ENCODE measurements at regions not wholly inside any gene's neighbourhood (a gene's known extent, or its start where the extent isn't known, plus 50 kb on each side); places are given as distances from the start of the nearest gene placed in this dataset.

DNA sequence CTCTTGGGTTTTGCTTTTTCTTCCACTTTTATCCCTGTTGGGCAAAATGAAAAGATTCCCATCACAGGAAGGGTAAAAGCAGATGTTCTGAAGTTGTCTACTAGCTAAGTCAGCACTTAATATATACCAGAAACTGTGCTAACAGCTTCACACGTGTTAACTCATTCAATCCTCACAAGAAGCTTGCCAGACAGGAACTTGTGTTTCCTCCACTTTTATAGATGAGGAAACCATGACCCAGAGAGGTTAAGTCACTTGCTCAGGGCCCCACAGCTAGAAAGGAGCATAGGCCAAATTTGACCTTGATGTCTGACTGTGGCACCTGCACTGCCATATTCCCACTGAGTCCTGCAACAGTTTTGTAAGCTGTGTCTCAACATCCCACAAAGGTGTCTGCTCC, 76.8 kb upstream of the EPC2 start:
- in situ Hi-C loops (cut with HindIII; ENCODE audit: low pct_unique_long_range_greater_than_20kb, low sequenced_read_pairs): no loop called here

DNA sequence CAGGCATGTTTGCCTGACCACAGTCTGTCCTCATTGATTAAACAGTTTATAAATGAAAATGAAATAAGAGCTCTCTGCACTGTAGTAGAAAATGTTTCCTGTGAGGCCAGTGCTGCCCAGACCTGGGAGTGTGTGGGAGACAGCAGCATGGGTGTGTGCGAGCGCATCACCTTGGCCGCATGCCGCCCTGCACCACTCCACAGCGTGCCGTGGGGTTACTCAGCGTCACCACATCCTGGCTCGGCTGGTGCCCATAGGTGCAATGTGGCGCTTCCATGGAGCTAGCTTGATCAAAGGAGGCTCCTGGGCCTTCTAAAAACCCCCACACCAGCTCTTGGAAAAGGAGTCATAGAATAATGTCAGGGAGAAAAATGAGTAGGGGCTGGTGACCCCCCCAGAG, 76.0 kb upstream of the EPC2 start:
- in situ Hi-C loops (cut with HindIII; ENCODE audit: low pct_unique_long_range_greater_than_20kb, low sequenced_read_pairs): no loop called here
- no peak for DNase-seq (ENCODE audit: low read depth)

More for the DNA sequence above, 76.8 kb upstream of the EPC2 start:
- DNase-seq (ENCODE audit: low read depth): no peak

DNA sequence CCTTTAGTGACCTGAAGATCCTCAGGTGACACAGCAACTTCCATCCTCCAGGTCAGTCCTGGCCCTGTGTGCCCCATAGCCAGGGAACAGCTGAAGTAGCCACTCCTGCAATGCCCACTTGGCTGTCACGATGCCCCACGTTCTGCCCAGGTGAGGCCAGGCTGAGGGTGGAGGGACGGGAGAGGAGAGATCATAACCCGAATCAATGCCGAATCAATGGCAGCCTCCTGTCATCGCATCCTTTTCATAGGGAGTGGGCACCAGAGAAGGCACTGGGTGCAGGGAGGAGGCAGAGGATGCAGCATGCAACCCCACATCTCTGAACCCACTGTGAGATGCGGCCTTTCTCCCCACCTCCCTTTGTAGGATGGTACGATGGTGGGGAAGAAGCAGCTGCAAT, 75.3 kb upstream of the EPC2 start:
- no peak for DNase-seq (ENCODE audit: low read depth)
- in situ Hi-C loops (cut with HindIII; ENCODE audit: low pct_unique_long_range_greater_than_20kb, low sequenced_read_pairs): no loop called here

DNA sequence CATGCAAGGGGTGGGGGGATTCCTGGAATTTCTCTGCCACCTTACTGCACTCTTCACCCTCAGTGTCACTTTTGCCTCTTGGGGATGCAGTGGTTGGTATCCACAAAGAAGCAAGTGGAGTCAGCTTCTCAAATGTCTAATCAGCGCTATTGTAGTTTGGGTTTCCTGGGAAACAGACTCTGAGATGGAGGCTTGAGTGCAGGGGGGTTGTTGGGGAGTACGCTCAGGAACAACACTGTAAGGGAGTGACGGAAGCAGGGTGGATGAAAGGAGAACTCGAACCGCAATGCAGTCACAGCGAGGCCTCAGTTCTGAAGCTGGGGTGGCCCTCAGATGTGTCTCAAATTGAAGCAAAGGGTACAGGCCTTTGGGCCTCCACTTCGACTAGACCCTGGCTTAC, 73.6 kb upstream of the EPC2 start:
- in situ Hi-C loops (cut with HindIII; ENCODE audit: low pct_unique_long_range_greater_than_20kb, low sequenced_read_pairs): no loop called here
- no peak for DNase-seq (ENCODE audit: low read depth)

DNA sequence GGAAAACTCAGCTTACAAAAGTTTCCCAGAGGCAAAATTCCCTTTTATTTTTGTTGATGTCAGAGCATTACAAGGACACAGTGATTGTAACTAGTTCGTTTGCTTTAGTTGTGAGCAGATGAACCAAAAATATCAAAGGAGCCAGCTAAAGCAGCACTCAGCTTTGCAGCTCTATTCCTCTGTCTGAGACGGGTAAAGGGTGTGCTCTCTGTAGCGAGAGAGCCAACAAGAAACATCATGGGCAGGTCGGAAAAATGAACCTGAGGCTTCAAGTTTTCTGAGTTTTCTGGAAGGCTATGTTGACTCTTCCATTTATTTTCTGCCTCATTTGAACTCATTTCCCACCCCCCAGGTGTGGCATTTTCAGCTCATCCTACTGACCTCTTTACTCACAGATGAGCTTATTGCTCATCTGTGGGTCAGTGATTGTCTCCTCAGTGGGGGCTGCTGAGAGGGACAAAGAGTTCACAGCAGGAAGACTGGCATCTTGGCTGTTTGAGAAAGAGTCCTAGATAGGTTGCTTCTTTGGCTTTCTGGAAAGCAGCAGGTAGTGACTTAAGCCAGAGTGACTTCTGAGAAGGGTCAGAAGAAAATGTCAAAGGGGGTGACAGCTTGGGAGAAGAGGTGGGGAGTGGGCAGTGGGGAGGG, 66.6 kb upstream of the EPC2 start:
- in situ Hi-C loops (cut with HindIII; ENCODE audit: low pct_unique_long_range_greater_than_20kb, low sequenced_read_pairs): no loop called here
- DNase-seq (ENCODE audit: low read depth): no peak

DNA sequence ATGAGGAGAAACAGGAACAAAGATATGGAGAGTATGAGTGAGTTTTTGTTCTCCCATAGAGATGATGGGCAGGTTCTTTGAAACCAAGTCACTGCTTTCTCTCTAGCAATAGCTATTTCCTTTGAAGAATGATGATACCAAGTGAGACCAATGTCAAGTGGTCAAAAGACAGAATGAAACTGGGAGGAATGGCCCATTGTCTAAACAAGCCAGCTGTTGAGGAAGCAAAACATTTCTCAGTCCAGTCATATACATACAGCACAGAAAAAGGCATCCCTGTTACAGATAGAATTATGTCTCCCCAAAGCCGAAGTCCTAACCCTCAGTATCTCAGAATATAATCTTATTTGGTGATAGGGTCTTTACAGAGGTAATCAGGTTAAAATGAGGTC, 66.1 kb upstream of the EPC2 start:
- in situ Hi-C loops (cut with HindIII; ENCODE audit: low pct_unique_long_range_greater_than_20kb, low sequenced_read_pairs): no loop called here

DNA sequence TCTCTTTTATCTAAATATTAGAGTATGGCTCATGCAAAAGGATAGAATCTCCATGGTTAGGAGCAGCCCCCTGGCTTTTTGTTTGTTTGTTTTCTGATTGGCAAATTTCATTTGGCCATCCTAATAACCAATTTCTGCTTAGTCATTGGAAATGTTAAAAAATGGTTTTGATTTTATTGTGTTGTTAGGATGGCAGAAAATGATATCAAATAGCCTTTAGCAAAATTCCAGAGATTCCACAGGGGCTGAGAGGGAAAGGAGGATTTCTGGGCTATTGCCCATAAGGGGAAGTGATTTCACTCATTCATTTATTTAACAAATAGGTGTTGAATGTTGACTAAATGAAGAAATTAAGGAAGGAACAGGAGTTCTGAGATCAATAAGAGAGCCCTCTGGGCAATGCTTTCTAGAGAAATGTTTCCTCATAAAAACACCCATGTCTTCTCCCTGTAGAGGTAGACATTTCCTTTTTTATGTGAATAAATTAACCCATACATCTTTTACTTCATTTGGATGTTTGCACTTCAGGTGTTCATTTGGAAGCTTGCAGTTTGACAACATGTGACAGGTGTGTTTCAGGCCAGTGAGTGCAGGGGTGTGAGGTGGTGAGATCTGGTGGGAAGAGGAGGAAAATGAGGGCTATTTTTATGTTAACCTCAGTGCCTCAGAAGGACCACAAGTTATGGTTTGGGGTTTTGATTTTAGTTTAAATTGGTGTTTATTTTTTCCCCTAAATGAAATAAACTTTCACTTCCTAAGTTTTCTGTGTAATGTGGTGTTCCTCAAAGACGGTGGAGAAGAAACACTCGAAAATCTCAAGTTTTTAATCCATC, 61.7 kb upstream of the EPC2 start:
- in situ Hi-C loops (cut with HindIII; ENCODE audit: low pct_unique_long_range_greater_than_20kb, low sequenced_read_pairs): no loop called here
- peak; percentile 3 for DNase-seq (ENCODE audit: low read depth)

More for the DNA sequence above, 66.1 kb upstream of the EPC2 start:
- DNase-seq (ENCODE audit: low read depth): no peak

DNA sequence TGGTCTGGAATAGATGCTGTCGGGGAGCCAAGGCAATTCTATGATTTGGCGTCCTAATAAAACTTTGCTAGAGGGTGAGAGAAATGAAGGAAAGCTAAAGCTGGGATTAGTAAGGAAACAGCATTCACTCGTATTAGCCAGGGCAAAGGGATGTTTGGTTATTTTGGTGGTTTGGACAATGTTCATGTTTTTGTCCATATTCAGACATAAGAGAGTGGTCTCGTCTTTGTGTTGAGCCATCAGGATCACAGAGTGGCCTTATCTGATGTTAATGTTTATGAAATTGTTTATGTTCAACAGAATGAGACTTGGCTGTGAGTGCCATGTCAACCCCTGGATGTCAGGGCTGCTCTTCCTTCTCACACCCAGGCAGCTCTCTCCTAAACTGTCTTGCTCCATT, 58.9 kb upstream of the EPC2 start:
- no peak for DNase-seq (ENCODE audit: low read depth)
- in situ Hi-C loops (cut with HindIII; ENCODE audit: low pct_unique_long_range_greater_than_20kb, low sequenced_read_pairs): no loop called here

DNA sequence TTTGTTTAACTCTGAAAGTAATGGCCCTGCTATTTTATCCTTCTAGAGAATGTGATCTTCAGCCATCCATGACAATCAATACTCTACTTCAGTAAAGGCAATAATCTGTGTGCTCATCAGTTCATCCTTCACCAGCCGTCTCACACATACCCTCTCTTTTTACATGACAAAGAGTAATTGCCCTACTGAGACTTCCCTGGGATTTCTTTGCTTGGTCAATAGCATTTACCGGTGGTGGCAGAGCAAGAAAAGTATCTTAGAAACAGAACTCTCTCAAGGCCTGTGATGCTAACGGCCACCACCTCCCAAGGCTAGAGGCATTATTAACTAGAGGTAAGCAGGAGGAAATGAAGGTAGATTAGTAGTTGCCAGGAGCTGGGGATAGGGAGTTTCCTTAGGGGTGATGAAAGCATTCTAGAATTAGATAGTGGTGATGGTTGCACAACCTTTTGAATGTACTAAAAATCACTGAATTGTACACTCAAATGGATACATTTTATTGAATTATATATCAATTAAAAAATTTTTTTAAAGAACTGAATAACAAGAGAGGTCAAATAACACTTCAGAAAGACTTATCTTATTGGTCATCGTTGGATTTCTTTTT, 57.9 kb upstream of the EPC2 start:
- no peak for DNase-seq (ENCODE audit: low read depth)
- in situ Hi-C loops (cut with HindIII; ENCODE audit: low pct_unique_long_range_greater_than_20kb, low sequenced_read_pairs): no loop called here

DNA sequence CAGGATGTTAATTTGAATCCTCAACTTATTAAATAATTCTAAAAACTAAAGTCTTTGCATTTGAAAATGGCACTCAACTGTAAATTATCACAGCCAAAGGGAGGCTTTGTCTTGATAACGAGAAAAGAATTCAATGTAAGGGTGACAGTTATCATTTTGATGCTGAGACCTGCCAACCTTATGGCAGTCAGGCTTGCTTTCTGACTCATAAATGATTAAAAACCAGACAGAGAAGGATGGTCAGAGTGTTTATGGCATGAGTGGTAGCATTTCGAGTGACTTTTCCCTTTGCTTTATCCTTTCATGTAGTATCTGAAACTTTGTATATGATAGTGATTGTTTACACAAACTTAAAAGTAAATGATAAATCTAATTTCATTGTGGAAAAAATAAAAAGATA, 53.9 kb upstream of the EPC2 start:
- in situ Hi-C loops (cut with HindIII; ENCODE audit: low pct_unique_long_range_greater_than_20kb, low sequenced_read_pairs): no loop called here
- no peak for DNase-seq (ENCODE audit: low read depth)

DNA sequence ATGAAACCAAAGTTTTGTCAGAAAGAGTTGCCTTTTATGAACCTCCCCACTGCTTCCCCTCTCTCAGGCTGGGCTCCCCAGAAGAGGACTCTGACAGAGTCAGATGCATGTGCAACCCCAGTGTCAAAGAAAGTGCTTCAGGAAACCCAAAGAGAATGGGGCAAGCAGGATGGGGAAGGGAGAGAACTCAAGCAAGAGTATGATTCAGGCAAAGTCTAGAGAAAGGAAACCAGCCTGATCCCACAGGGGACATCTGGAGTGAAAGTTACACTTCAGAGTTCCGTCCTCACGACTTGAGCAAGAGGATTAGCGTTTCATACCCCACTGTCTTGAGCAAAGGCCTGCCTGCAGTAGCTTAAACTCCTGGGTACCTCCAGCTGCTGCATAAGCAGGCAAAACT, 51.8 kb upstream of the EPC2 start:
- in situ Hi-C loops (cut with HindIII; ENCODE audit: low pct_unique_long_range_greater_than_20kb, low sequenced_read_pairs): no loop called here
- no peak for DNase-seq (ENCODE audit: low read depth)

DNA sequence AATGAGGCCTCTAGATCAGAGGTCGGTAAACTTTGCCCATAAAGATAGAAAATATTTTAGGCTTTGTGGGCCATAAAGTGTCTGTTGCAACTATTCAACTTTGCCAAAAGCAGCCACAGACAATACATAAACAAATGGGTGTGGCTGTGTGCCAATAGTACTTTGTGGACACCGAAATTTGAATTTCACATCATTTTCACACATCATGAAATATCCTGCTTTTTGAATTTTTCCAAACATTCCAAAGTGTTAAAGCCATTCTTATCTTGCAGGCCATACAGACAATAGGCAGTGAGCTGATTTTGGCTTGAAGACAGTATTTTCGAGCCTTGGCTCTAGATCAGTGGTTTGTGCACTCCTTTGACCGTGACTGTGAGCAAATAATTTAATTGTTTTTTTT, 51.1 kb upstream of the EPC2 start:
- DNase-seq (ENCODE audit: low read depth): no peak
- in situ Hi-C loops (cut with HindIII; ENCODE audit: low pct_unique_long_range_greater_than_20kb, low sequenced_read_pairs): no loop called here

DNA sequence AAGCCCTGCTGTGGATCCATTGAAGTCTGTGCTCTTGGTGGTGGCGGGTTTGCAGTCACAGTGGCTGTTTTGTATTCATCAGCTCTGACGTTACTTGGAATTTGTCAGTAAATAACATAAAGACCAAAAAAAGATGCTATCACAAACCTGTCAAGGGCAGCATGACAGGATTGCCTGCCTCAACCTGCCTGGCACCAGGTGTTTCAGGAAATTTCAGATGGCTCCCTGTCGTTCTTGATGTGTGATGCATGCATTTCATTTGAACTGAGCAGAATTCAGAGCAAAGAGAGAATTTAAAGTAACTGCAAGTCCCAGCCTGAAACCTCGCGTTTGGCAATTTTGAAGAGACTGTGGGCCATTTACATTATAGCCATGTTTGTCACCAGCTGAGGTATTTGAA, 50.3 kb upstream of the EPC2 start:
- in situ Hi-C loops (cut with HindIII; ENCODE audit: low pct_unique_long_range_greater_than_20kb, low sequenced_read_pairs): no loop called here
- no peak for DNase-seq (ENCODE audit: low read depth)

All from Caki2 (cell line).